Neural cell (in vitro differentiated cells): ENCODE measurements at regions not wholly inside any gene's neighbourhood (a gene's known extent, or its start where the extent isn't known, plus 50 kb on each side); places are given as distances from the start of the nearest gene placed in this dataset.
A peak's percentile ranks its signal among the peaks of the same experiment; 100 is the strongest.

Experiments
- H2AFZ ChIP-seq: fragments of 200-600, 300-800 bp; sonication (generic), shearing (Covaris generic); 2 replicates; pipeline ENCODE4 v1.6.0; 2014; ENCODE audit warnings: low read depth, mild to moderate bottlenecking, antibody characterized with exemption, low read length, moderate library complexity
- H3F3A ChIP-seq: fragments of 200-600 bp; shearing (Covaris generic); 2 replicates; pipeline ENCODE4 v1.6.1; 2016; ENCODE audit warnings: mild to moderate bottlenecking, moderate library complexity, mixed read lengths, antibody characterized with exemption, low read length; ENCODE audit not compliant: insufficient read depth, poor library complexity, severe bottlenecking
- H3K27ac ChIP-seq: fragments of 200-600, 300-800 bp; sonication (generic), shearing (Covaris generic); 2 replicates; pipeline ENCODE4 v1.5.1; 2014; ENCODE audit warnings: mild to moderate bottlenecking, low read length, moderate library complexity
- H3K27me3 ChIP-seq: fragments of 300-800, 200-600 bp; sonication (generic), shearing (Covaris generic); 2 replicates; pipeline ENCODE4 v1.6.0; 2014; ENCODE audit warnings: mild to moderate bottlenecking, low read depth, low read length, moderate library complexity; ENCODE audit not compliant: insufficient read depth
- H3K36me3 ChIP-seq: fragments of 300-800, 200-600 bp; sonication (generic), shearing (Covaris generic); 2 replicates; pipeline ENCODE4 v1.5.1; 2014; ENCODE audit warnings: mild to moderate bottlenecking, antibody characterized with exemption, low read length, moderate library complexity; ENCODE audit not compliant: insufficient read depth
- H3K4me2 ChIP-seq: fragments of 300-800, 200-600 bp; sonication (generic), shearing (Covaris generic); 2 replicates; pipeline ENCODE4 v1.6.0; 2014; ENCODE audit warnings: mild to moderate bottlenecking, low read length
- H3K4me3 ChIP-seq: fragments of 300-800, 200-600 bp; sonication (generic), shearing (Covaris generic); 2 replicates; pipeline ENCODE4 v1.5.1; 2014; ENCODE audit warnings: mild to moderate bottlenecking, low read length, moderate library complexity
- H3K79me2 ChIP-seq: fragments of 200-600 bp; shearing (Covaris generic); replicated peaks from 2 replicates; pipeline ENCODE4 v1.6.0; 2014; ENCODE audit warnings: mild to moderate bottlenecking, low read length, moderate library complexity; ENCODE audit not compliant: insufficient read depth
- H3K9ac ChIP-seq: fragments of 300-800, 200-600 bp; sonication (generic), shearing (Covaris generic); 2 replicates; pipeline ENCODE4 v1.6.1; 2016; ENCODE audit warnings: mild to moderate bottlenecking, low read length, mixed read lengths
- H3K9me2 ChIP-seq: fragments of 200-600 bp; shearing (Covaris generic); 2 replicates; pipeline ENCODE4 v1.6.1; 2016; ENCODE audit warnings: mild to moderate bottlenecking, low read length, mixed read lengths; ENCODE audit not compliant: insufficient read depth
- H3K9me3 ChIP-seq: fragments of 200-600, 300-800 bp; sonication (generic), shearing (Covaris generic); 2 replicates; pipeline ENCODE4 v1.6.1; 2016; ENCODE audit warnings: mild to moderate bottlenecking, mixed run types, low read length, moderate library complexity, mixed read lengths
- H4K20me1 ChIP-seq: fragments of 200-600 bp; shearing (Covaris generic); 2 replicates; pipeline ENCODE4 v1.6.1; 2016; ENCODE audit warnings: mild to moderate bottlenecking, mixed run types; ENCODE audit not compliant: insufficient read depth
- CTCF ChIP-seq: fragments of 450-650 bp; IDR thresholded peaks from 2 replicates; pipeline ENCODE4 v1.5.1; 2014; ENCODE audit warnings: antibody characterized with exemption, mild to moderate bottlenecking, moderate library complexity; ENCODE audit not compliant: poor library complexity, severe bottlenecking
- EP300 ChIP-seq: fragments of 450-650 bp; conservative IDR thresholded peaks from 2 replicates; pipeline ENCODE4 v1.6.1; 2014; ENCODE audit warnings: antibody characterized with exemption, mild to moderate bottlenecking, moderate library complexity; ENCODE audit not compliant: poor library complexity, severe bottlenecking
- MXI1 ChIP-seq: fragments of 450-650 bp; conservative IDR thresholded peaks from 2 replicates; pipeline ENCODE4 v1.6.1; 2014; ENCODE audit warnings: antibody characterized with exemption, mild to moderate bottlenecking; ENCODE audit not compliant: poor library complexity, severe bottlenecking
- POLR2AphosphoS5 ChIP-seq: IDR thresholded peaks from 2 replicates; pipeline ENCODE4 v1.6.1; 2012
- RAD21 ChIP-seq: fragments of 450-650 bp; conservative IDR thresholded peaks from 2 replicates; pipeline ENCODE4 v1.6.1; 2014; ENCODE audit warnings: antibody characterized with exemption, mild to moderate bottlenecking, moderate library complexity
- REST ChIP-seq: IDR thresholded peaks from 2 replicates; pipeline ENCODE4 v1.6.1; 2012; ENCODE audit warnings: borderline replicate concordance
- SMC3 ChIP-seq: fragments of 450-650 bp; conservative IDR thresholded peaks from 2 replicates; pipeline ENCODE4 v1.6.1; 2014; ENCODE audit warnings: antibody characterized with exemption, mild to moderate bottlenecking, moderate library complexity; ENCODE audit not compliant: poor library complexity

- TF ChIP-seq MXI1: no peak
- TF ChIP-seq CTCF: no peak
- no peak overlapping the region for H3K4me2 ChIP-seq
- H3K79me2 ChIP-seq: no peaks in the 10 kb centered on the region
- peak overlapping the region; percentile 39 for H3K27ac ChIP-seq
- H3K9ac ChIP-seq: no peak overlapping the region
- no peak overlapping the region for H3K4me3 ChIP-seq
- H4K20me1 ChIP-seq: no peaks in the 10 kb centered on the region
- H3K9me2 ChIP-seq: no peaks in the 10 kb centered on the region
- no peaks in the 10 kb centered on the region for H3K27me3 ChIP-seq
- H3F3A ChIP-seq: no peaks in the 10 kb centered on the region
- no peaks in the 10 kb centered on the region for H3K9me3 ChIP-seq
- peak overlapping the region; percentile 51 for H2AFZ ChIP-seq
- no peaks in the 10 kb centered on the region for H3K36me3 ChIP-seq
Observed at GRCh38 chr10:120103738-120104560, 211.4 kb downstream of the SEC23IP start.

- TF ChIP-seq REST: no peak
- TF ChIP-seq RAD21: no peak
- no peak for TF ChIP-seq CTCF
- no peak for TF ChIP-seq EP300
- TF ChIP-seq MXI1: no peak
- no peak for TF ChIP-seq SMC3
- no peak for TF ChIP-seq POLR2AphosphoS5
Observed at GRCh38 chr10:120105001-120105400, 212.5 kb downstream of the SEC23IP start.

More at GRCh38 chr10:120105001-120105400, 212.5 kb downstream of the SEC23IP start:
- H3K9me2 ChIP-seq: no peaks in the 10 kb centered on the region
- H4K20me1 ChIP-seq: no peaks in the 10 kb centered on the region
- no peaks in the 10 kb centered on the region for H3F3A ChIP-seq
- no peak overlapping the region for H2AFZ ChIP-seq
- no peak overlapping the region for H3K27ac ChIP-seq
- H3K4me2 ChIP-seq: no peak overlapping the region
- H3K79me2 ChIP-seq: no peaks in the 10 kb centered on the region
- no peaks in the 10 kb centered on the region for H3K9me3 ChIP-seq
- H3K36me3 ChIP-seq: no peaks in the 10 kb centered on the region
- H3K4me3 ChIP-seq: no peak overlapping the region
- no peak overlapping the region for H3K9ac ChIP-seq
- H3K27me3 ChIP-seq: no peaks in the 10 kb centered on the region
